SK-N-SH (cell line): ENCODE measurements at regions not wholly inside any gene's neighbourhood (a gene's known extent, or its start where the extent isn't known, plus 50 kb on each side); places are given as distances from the start of the nearest gene placed in this dataset.

Source experiments
- CTCF ChIA-PET: fragments of 300-600, 350-600 bp; formaldehyde crosslinking; extraction: SDS; loops from one replicate; lab custom pipeline; 2021; lab: Yijun Ruan, JAX
- POLR2A ChIA-PET: fragments of 350-600 bp; sonication (Branson Sonifier 250); formaldehyde crosslinking; extraction: SDS; loops from one replicate; lab custom pipeline; 2020; ENCODE audit warnings: antibody characterized with exemption, inconsistent platforms; lab: Yijun Ruan, JAX
- DNase-seq: peaks from one replicate; pipeline ENCODE4 v3.0.0; 2012
- H2AFZ ChIP-seq: fragments of 200-600 bp; sonication (generic); 2 replicates; pipeline ENCODE4 v1.8.1; 2016; ENCODE audit warnings: antibody characterized with exemption, mild to moderate bottlenecking, low read depth
- H3F3A ChIP-seq: fragments of 200-600 bp; sonication (generic); replicated peaks from 2 replicates; pipeline ENCODE3; 2016; ENCODE audit warnings: antibody characterized with exemption, mild to moderate bottlenecking; ENCODE audit not compliant: insufficient read depth
- H3K27ac ChIP-seq, 2 experiments: fragments of 200-500 bp in 1 of 2; fragments of 200-600 bp in 1 of 2; sonication (Bioruptor generic) in 1 of 2; sonication (generic), shearing (Covaris generic) in 1 of 2; 2 replicates each; pipeline versions ENCODE4 v1.5.1 to v1.6.1; 2014 to 2016; ENCODE audit warnings: low read depth in 2 of 2, inconsistent platforms in 1 of 2, low read length in 1 of 2, mild to moderate bottlenecking in 1 of 2, mixed read lengths in 1 of 2
- H3K27me3 ChIP-seq: fragments of 200-600 bp; sonication (generic), shearing (Covaris generic); 2 replicates; pipeline ENCODE4 v1.6.1; 2016; ENCODE audit warnings: mixed run types; ENCODE audit not compliant: insufficient read depth
- H3K36me3 ChIP-seq, 2 experiments: fragments of 200-500 bp in 1 of 2; fragments of 200-600 bp in 1 of 2; sonication (Bioruptor generic) in 1 of 2; sonication (generic) in 1 of 2; replicated peaks in 1 of 2; 2 replicates each; pipeline versions ENCODE3 to v1.5.1; 2014 to 2016; ENCODE audit warnings: low read length in 1 of 2, mild to moderate bottlenecking in 1 of 2; ENCODE audit not compliant: insufficient read depth in 2 of 2, control insufficient read depth in 1 of 2
- H3K4me1 ChIP-seq, 2 experiments: fragments of 200-500 bp in 1 of 2; fragments of 200-600 bp in 1 of 2; sonication (Bioruptor generic) in 1 of 2; sonication (generic), shearing (Covaris generic) in 1 of 2; 2 replicates each; pipeline versions ENCODE4 v1.5.1 to v1.6.1; 2014 to 2016; ENCODE audit warnings: low read depth in 1 of 2, low read length in 1 of 2, mixed run types in 1 of 2; ENCODE audit not compliant: insufficient read depth in 2 of 2, control insufficient read depth in 1 of 2
- H3K4me2 ChIP-seq: fragments of 200-600 bp; sonication (generic), shearing (Covaris generic); 2 replicates; pipeline ENCODE4 v1.6.1; 2017; ENCODE audit warnings: mixed run types
- H3K4me3 ChIP-seq, 2 experiments: fragments of 200-500 bp in 1 of 2; fragments of 200-600 bp in 1 of 2; sonication (Bioruptor generic) in 1 of 2; sonication (generic), shearing (Covaris generic) in 1 of 2; 2 replicates each; pipeline versions ENCODE4 v1.5.1 to v1.8.1; 2014 to 2016; ENCODE audit warnings: low read depth in 2 of 2, inconsistent platforms in 1 of 2, low read length in 1 of 2, mild to moderate bottlenecking in 1 of 2, mixed read lengths in 1 of 2, moderate library complexity in 1 of 2
- H3K79me2 ChIP-seq: fragments of 200-600 bp; sonication (generic); 2 replicates; pipeline ENCODE4 v1.8.1; 2017; ENCODE audit warnings: mild to moderate bottlenecking; ENCODE audit not compliant: insufficient read depth
- H3K9ac ChIP-seq: fragments of 200-600 bp; sonication (generic); 2 replicates; pipeline ENCODE4 v1.6.1; 2017; ENCODE audit warnings: mixed run types
- H3K9me2 ChIP-seq: fragments of 200-600 bp; sonication (generic); 2 replicates; pipeline ENCODE4 v1.6.1; 2017; ENCODE audit warnings: mixed run types
- H3K9me3 ChIP-seq: fragments of 200-600 bp; sonication (generic); 2 replicates; pipeline ENCODE4 v1.6.1; 2017; ENCODE audit warnings: mixed run types, mild to moderate bottlenecking, moderate library complexity
- H4K20me1 ChIP-seq: fragments of 200-600 bp; sonication (generic); 2 replicates; pipeline ENCODE4 v1.6.1; 2017; ENCODE audit warnings: mild to moderate bottlenecking, mixed run types; ENCODE audit not compliant: insufficient read depth
- FOXM1 ChIP-seq: IDR thresholded peaks from 2 replicates; pipeline ENCODE4 v1.4.0; 2012; ENCODE audit warnings: low read depth, mild to moderate bottlenecking
- GATA2 ChIP-seq: sonication (generic); formaldehyde crosslinking; IDR thresholded peaks from 2 replicates; pipeline ENCODE4 v1.5.0; 2020; ENCODE audit warnings: mild to moderate bottlenecking, missing genetic modification reagents
- MAX ChIP-seq: IDR thresholded peaks from 2 replicates; pipeline ENCODE4 v1.4.0; 2012; ENCODE audit warnings: low read depth
- MEF2A ChIP-seq: IDR thresholded peaks from 2 replicates; pipeline ENCODE4 v1.4.0; 2012; ENCODE audit warnings: low read depth, borderline replicate concordance
- MXI1 ChIP-seq: IDR thresholded peaks from 2 replicates; pipeline ENCODE4 v1.6.1; 2012; ENCODE audit warnings: mild to moderate bottlenecking, low read depth, low read length, improper control_type of control experiment
- NFIC ChIP-seq: IDR thresholded peaks from 2 replicates; pipeline ENCODE4 v1.4.0; 2012; ENCODE audit warnings: borderline replicate concordance
- PBX3 ChIP-seq: IDR thresholded peaks from 2 replicates; pipeline ENCODE4; 2012
- POLR2AphosphoS5 ChIP-seq: IDR thresholded peaks from 2 replicates; pipeline ENCODE4 v1.6.1; 2012; ENCODE audit warnings: low read depth, low read length
- RCOR1 ChIP-seq: fragments of 150-350 bp; IDR thresholded peaks from 2 replicates; pipeline ENCODE4 v1.6.1; 2017; ENCODE audit warnings: antibody characterized with exemption, low read length
- REST ChIP-seq: IDR thresholded peaks from 2 replicates; pipeline ENCODE4 v1.6.1; 2012; ENCODE audit warnings: mild to moderate bottlenecking, low read depth, low read length, moderate library complexity
- SIN3A ChIP-seq: IDR thresholded peaks from 2 replicates; pipeline ENCODE4 v1.6.1; 2012; ENCODE audit warnings: low read depth, mild to moderate bottlenecking, low read length, moderate library complexity, borderline replicate concordance
- TAF1 ChIP-seq: IDR thresholded peaks from 2 replicates; pipeline ENCODE4 v1.6.1; 2012; ENCODE audit warnings: low read depth, mild to moderate bottlenecking, low read length, moderate library complexity, borderline replicate concordance
- TEAD4 ChIP-seq: IDR thresholded peaks from 2 replicates; pipeline ENCODE4 v1.4.0; 2012; ENCODE audit warnings: mild to moderate bottlenecking, borderline replicate concordance; ENCODE audit not compliant: insufficient read depth
- USF2 ChIP-seq: fragments of 150-350 bp; IDR thresholded peaks from 2 replicates; pipeline ENCODE4 v1.6.1; 2017; ENCODE audit warnings: antibody characterized with exemption, low read length, low read depth, borderline replicate concordance
- WGBS: methylation state at CpG from one replicate; pipeline ENCODE4 v1.1.6; 2017; ENCODE audit warnings: low lambda C conversion rate; 5-methylcytosine and 5-hydroxymethylcytosine counted together

GRCh38 chr18:64419156-64419555 is 270.3 kb upstream of the LINC00305 start:
- Histone ChIP-seq H2AFZ (no peak overlapping the region), H3K4me2 (no peak overlapping the region), H3K4me1 (no peaks in the 10 kb centered on the region), H3K9me3 (peaks cover 3% of the 10 kb centered on the region; the same call in 1 of the 2 replicates), H3K27me3 (no peaks in the 10 kb centered on the region), H3K79me2 (no peaks in the 10 kb centered on the region), H3K36me3 (no peaks in the 10 kb centered on the region), H3K9ac (no peak overlapping the region), H3K4me3 (no peak overlapping the region), H3K27ac (no peak overlapping the region), H3F3A (no peaks in the 10 kb centered on the region), H3K9me2 (no peaks in the 10 kb centered on the region), H4K20me1 (no peaks in the 10 kb centered on the region)
- POLR2A ChIA-PET = no interaction called here
- TF ChIP-seq MAX (no peak), TEAD4 (no peak), USF2 (no peak), NFIC (no peak), GATA2 (no peak), MXI1 (no peak), REST (no peak), FOXM1 (no peak), MEF2A (no peak), POLR2AphosphoS5 (no peak), PBX3 (no peak), RCOR1 (no peak), SIN3A (no peak), TAF1 (no peak)
- WGBS = 13% methylated on average over 2 of the region's 2 CpGs
- no peak for DNase-seq
- CTCF ChIA-PET = no interaction called here
